Loucy (cell line): ENCODE measurements at regions not wholly inside any gene's neighbourhood (a gene's known extent, or its start where the extent isn't known, plus 50 kb on each side); places are given as distances from the start of the nearest gene placed in this dataset.

Experiments used
- H2AFZ ChIP-seq: fragments of 200-600 bp; sonication (generic); 2 replicates; pipeline ENCODE4 v1.6.0; 2016; ENCODE audit warnings: antibody characterized with exemption, mild to moderate bottlenecking, low read length, moderate library complexity
- H3F3A ChIP-seq: fragments of 200-600 bp; 2 replicates; pipeline ENCODE4 v1.6.0; 2016; ENCODE audit warnings: antibody characterized with exemption, low read depth, mild to moderate bottlenecking
- H3K27me3 ChIP-seq: fragments of 200-600 bp; sonication (generic); 2 replicates; pipeline ENCODE4 v1.6.1; 2014; ENCODE audit warnings: low read length, mild to moderate bottlenecking; ENCODE audit not compliant: insufficient read depth, poor library complexity, severe bottlenecking
- H3K36me3 ChIP-seq: fragments of 200-600 bp; sonication (generic); 2 replicates; pipeline ENCODE4 v1.6.1; 2016; ENCODE audit warnings: low read length; ENCODE audit not compliant: insufficient read depth
- H3K4me1 ChIP-seq: fragments of 200-600 bp; sonication (generic); 2 replicates; pipeline ENCODE4 v1.5.1; 2014; ENCODE audit warnings: low read length, mild to moderate bottlenecking; ENCODE audit not compliant: insufficient read depth, poor library complexity, severe bottlenecking
- H3K4me2 ChIP-seq: fragments of 200-600 bp; sonication (generic); 2 replicates; pipeline ENCODE4 v1.6.0; 2014; ENCODE audit warnings: antibody characterized with exemption, low read length, low read depth, mild to moderate bottlenecking; ENCODE audit not compliant: poor library complexity, severe bottlenecking
- H3K4me3 ChIP-seq: fragments of 200-600 bp; sonication (generic); 2 replicates; pipeline ENCODE4 v1.5.1; 2014; ENCODE audit warnings: low read length, mild to moderate bottlenecking, mixed read lengths; ENCODE audit not compliant: poor library complexity, severe bottlenecking
- H3K79me2 ChIP-seq: fragments of 200-600 bp; sonication (generic); 2 replicates; pipeline ENCODE4 v1.6.1; 2014; ENCODE audit warnings: low read length; ENCODE audit not compliant: insufficient read depth
- H3K9ac ChIP-seq: fragments of 200-600 bp; sonication (generic); 2 replicates; pipeline ENCODE4 v1.6.0; 2014; ENCODE audit warnings: mild to moderate bottlenecking, low read depth, low read length, moderate library complexity; ENCODE audit not compliant: poor library complexity, severe bottlenecking
- H3K9me2 ChIP-seq: fragments of 200-600 bp; sonication (generic); replicated peaks from 2 replicates; pipeline ENCODE4 v1.6.1; 2016; ENCODE audit warnings: low read depth, low read length, mixed read lengths
- H3K9me3 ChIP-seq: fragments of 200-600 bp; sonication (generic); 2 replicates; pipeline ENCODE4 v1.6.1; 2014; ENCODE audit warnings: mild to moderate bottlenecking, antibody characterized with exemption, low read length, low read depth; ENCODE audit not compliant: insufficient read depth
- H4K20me1 ChIP-seq: fragments of 200-600 bp; sonication (generic); 2 replicates; pipeline ENCODE4 v1.6.0; 2014; ENCODE audit warnings: antibody characterized with exemption, low read length, mild to moderate bottlenecking; ENCODE audit not compliant: insufficient read depth, poor library complexity, severe bottlenecking
- CTCF ChIP-seq: fragments of 200-600 bp; sonication (generic); conservative IDR thresholded peaks from 2 replicates; pipeline ENCODE4 v1.5.1; 2014; ENCODE audit warnings: mild to moderate bottlenecking, antibody characterized with exemption, low read length
- EZH2phosphoT487 ChIP-seq: fragments of 200-600 bp; IDR thresholded peaks from 2 replicates; pipeline ENCODE4 v1.6.1; 2018; ENCODE audit warnings: antibody characterized with exemption, mild to moderate bottlenecking, moderate library complexity, borderline replicate concordance

DNA sequence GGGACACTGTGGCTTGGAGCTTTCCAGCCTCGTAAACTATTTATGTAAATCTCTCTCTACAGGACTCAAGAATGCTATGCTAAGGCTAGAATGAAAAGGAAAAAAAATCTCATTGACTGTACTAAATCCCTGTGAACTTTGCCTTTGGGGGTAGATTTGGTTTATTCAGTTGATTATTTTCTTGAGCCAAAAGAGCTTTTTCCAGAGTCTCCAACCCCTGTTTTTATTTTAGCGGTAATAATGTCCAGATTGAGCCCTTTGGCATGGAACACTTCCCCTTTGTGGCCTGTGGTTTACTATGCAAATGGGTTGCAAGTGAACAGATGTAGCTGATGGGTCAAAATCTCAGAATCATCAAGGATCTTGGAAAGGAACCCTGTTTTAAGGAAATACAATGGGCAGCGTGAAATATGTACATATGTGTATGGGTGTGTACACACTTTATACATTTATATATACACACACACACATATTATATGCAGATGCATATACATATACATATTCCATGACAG, 72.9 kb downstream of the FAM9B start:
- Histone ChIP-seq H2AFZ (no peak overlapping the region), H4K20me1 (no peaks in the 10 kb centered on the region), H3K4me2 (no peak overlapping the region), H3K4me1 (no peaks in the 10 kb centered on the region), H3K36me3 (no peaks in the 10 kb centered on the region), H3K4me3 (no peak overlapping the region), H3K9me3 (no peaks in the 10 kb centered on the region), H3K9ac (no peak overlapping the region), H3K79me2 (no peaks in the 10 kb centered on the region), H3F3A (no peaks in the 10 kb centered on the region), H3K9me2 (no peaks in the 10 kb centered on the region), H3K27me3 (no peaks in the 10 kb centered on the region)
- TF ChIP-seq CTCF: no peak
- TF ChIP-seq EZH2phosphoT487: no peak

DNA sequence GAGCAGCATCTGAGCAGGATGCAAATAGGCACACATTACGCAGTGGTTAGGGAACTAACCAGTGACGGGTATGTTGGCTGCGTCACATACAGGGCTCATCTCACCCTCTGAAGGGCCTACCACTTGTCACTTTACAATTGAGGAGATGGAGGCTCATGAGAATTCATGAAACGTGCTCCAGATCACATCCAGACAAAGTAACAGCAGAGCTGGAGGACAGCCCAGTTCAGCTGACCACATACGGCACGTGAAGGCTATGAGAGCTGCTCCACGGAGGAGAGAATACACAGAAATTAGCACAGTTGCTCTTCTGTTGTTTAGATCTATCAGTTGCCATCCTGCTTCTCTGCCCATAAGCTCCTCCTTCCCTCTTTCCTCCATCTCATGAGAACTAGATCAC, 78.4 kb downstream of the FAM9B start:
- H3F3A ChIP-seq: no peaks in the 10 kb centered on the region

GRCh38 chrX:8946563-8946962, 87.4 kb downstream of the FAM9B start:
- Histone ChIP-seq H3K4me3 (no peak overlapping the region), H3K79me2 (no peaks in the 10 kb centered on the region), H4K20me1 (no peaks in the 10 kb centered on the region), H3K4me2 (no peak overlapping the region), H3F3A (no peaks in the 10 kb centered on the region), H3K36me3 (no peaks in the 10 kb centered on the region), H3K9me3 (no peaks in the 10 kb centered on the region), H3K4me1 (no peaks in the 10 kb centered on the region), H3K27me3 (no peaks in the 10 kb centered on the region), H2AFZ (no peak overlapping the region), H3K9ac (no peak overlapping the region), H3K9me2 (no peaks in the 10 kb centered on the region)
- TF ChIP-seq CTCF: no peak
- no peak for TF ChIP-seq EZH2phosphoT487

More for the DNA sequence above, 78.4 kb downstream of the FAM9B start:
- H3K4me3 ChIP-seq: no peak overlapping the region
- no peak overlapping the region for H3K9ac ChIP-seq
- no peaks in the 10 kb centered on the region for H3K27me3 ChIP-seq
- H3K79me2 ChIP-seq: no peaks in the 10 kb centered on the region
- TF ChIP-seq CTCF: no peak
- TF ChIP-seq EZH2phosphoT487: no peak
- H3K9me3 ChIP-seq: no peaks in the 10 kb centered on the region
- no peak overlapping the region for H2AFZ ChIP-seq
- no peaks in the 10 kb centered on the region for H4K20me1 ChIP-seq
- no peaks in the 10 kb centered on the region for H3K36me3 ChIP-seq
- H3K4me1 ChIP-seq: no peaks in the 10 kb centered on the region
- H3K9me2 ChIP-seq: no peaks in the 10 kb centered on the region
- no peak overlapping the region for H3K4me2 ChIP-seq
